DMS 273 treated with DMSO at 0.1 percent for 48 hours (cell line): ENCODE measurements at regions not wholly inside any gene's neighbourhood (a gene's known extent, or its start where the extent isn't known, plus 50 kb on each side); places are given as distances from the start of the nearest gene placed in this dataset.

Source experiments
- DNase-seq: peaks from one replicate; lab custom pipeline; 2025; lab: John Stamatoyannopoulos, UW

DNA sequence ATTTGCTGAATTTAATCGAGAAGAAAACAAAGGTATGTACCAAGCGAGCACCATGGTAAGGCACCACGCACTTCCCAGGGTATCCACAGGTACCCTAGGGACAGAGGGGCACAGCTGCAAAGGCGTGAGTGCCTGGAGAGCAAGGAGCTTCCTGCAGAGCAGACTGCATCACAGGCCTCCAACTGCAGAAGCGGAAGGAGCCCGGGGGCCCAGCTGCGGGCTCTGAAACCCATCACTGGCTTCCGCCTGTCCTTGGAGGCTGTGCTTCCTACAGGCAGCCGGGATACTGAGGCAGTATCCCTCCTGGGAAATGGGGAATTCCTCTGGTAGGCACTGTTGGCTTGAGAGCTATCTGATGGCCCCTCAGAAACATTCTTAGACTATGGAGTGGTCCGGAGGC is 217.4 kb upstream of the GMDS start:
- DNase-seq, result no peak

GRCh38 chr6:2460216-2460745 is 214.9 kb upstream of the GMDS start:
- no peak for DNase-seq

DNA sequence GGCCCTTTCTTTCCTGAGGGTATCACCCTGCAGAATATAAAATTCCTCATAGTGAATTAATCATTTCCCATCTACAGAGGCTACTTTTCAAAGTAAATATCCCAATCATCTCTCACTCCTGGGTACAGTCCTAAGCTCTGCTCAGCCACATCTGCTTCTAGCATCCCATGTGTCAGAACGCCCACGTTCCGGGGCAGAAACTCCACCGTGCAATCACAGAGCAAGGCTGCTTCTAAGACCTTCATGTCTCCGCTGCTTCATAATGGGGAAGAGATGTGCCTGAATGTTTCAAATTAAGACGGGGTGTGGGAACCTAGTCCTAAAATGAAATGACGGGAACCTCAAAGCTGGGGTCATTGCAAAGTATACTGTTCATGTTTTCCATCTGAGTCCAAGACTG is 208.8 kb upstream of the GMDS start:
- DNase-seq, result no peak

GRCh38 chr6:2450546-2450945 is 205.1 kb upstream of the GMDS start:
- DNase-seq, result peak; percentile 45

GRCh38 chr6:2449572-2449940 is 204.2 kb upstream of the GMDS start:
- DNase-seq, result no peak

DNA sequence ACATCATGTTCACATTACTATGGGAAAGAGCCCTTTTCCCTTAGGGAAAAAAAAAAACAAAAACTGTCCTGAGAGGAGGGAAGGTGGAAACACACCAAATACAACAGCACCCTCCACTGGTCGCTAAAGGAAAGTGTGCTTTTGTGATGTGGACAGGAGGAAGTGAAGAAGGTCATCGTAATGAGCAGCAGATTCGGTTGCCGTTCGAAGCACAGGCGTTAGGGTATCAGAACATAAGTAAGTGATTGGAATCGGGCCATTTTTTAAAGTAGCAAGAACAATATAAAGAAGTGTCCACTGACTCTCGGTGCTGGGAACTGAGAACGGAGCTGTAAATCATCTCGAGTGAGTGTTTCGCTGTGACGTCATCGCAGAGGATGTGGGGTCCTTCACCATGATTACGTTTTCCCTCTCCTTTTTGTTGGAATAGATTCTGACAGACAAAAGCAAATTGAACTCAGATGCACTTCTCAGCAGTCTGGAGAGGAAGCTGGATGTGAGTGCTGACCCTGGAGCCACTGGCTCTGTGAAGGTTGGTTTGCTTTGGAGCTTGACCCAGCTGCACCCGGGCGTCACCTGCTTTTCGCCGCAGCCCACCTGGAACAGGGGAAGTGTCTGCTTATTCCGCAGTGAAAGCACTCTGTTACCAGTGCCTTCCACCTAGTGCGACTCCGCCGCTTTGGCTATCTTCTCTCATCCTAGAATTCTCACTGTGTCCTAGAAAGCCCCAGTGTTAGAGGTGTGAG is 203.6 kb upstream of the GMDS start:
- DNase-seq, result peak; percentile 5

GRCh38 chr6:2447931-2448330 is 202.5 kb upstream of the GMDS start:
- DNase-seq, result no peak

- DNase-seq, result no peak
Observed at GRCh38 chr6:2447318-2447920, 202.0 kb upstream of the GMDS start.

GRCh38 chr6:2441601-2442475 is 196.4 kb upstream of the GMDS start:
- DNase-seq, result no peak

DNA sequence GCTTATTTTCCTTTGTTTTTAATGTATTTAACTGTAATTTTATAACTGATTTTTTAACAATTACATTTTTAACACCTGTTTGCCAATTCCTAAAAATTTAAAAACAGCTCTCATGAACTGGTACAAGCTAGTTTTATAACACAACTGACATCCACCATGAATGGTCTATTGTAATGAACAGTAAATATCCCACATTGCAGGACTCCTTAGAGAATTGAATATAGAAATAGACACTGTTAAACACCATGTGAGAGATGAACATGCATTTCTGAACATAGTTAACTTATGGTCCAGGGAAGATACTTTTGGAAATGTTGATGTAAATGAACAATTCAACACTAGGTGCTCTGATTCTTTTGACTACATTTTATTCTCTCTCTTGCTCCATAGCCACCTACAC is 195.1 kb upstream of the GMDS start:
- no peak for DNase-seq

DNA sequence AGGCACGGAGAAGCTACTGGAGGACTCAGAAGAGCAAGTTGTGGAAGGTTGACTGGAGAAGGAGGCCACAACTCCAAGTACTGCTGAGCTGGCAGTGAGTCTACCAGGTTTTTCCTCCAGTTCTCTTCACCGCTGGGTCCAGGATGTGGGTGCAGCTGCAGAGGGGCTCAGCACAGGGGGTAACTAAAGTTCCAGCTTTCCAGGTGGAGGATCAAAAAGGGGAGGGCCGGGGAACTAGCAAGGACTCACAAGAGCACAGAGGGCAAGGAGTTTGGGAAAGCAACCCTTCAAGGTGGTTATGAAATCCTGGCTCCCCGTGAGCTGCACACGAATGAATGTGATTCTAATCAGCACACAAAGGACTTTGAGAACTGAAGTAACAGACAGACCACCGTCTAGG is 194.2 kb upstream of the GMDS start:
- no peak for DNase-seq

- DNase-seq, result no peak
Observed at GRCh38 chr6:2439082-2439481, 193.7 kb upstream of the GMDS start.

DNA sequence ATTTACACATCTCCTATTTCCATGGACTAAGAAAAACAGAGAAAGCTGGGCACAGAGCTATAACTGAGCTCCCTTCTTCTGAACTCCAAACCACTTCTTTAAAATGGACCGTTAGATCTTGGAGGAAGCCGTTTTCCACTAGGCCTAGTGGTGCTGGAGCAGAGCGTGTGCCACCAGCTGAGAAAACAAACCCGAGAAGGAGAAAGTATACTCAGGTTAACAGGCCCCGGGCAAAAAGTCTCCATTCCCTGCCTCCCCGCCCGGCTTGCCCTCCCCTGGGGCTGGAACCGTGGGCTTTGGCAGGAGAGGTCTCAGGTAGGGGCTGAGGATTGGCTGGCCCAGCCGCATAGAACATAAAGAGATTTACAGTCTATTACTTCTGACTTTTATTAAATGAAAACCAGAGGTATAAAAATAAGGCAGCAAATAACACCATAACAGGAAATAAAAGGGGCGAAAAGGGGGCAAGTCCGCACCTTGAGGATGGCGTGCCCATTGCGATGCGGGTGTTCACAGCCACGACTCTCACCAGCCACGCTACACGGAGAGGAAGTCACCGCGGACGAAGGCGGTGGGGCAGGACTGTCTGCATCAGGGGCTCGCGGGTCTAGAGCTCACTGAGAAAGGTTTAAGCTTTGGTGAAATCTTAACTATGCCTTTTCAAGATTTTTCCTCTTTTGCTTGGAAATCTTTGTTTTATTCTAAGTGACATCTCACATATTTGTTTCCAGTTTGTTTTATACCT is 191.2 kb upstream of the GMDS start:
- DNase-seq, result no peak

DNA sequence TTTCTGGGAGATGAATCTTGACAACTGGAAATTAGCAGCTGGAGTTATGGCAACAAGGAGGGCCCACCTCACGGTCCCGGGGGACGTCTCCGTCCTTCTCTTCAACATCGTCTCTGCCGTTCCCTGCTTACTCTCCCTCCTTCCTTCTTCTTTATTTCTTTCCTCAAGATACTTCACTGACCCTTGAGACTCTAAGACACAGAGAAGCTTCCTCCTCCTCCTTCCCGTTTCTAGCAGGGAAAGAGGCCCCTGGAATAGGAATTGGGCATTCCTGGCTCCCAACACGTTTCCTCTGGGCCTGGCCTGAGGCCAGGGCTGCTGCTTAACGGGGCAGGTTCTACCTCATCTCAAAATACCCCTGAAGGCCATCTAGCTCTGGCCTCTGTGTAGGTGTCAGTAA is 189.9 kb upstream of the GMDS start:
- DNase-seq, result no peak

GRCh38 chr6:2434912-2435311 is 189.5 kb upstream of the GMDS start:
- no peak for DNase-seq

DNA sequence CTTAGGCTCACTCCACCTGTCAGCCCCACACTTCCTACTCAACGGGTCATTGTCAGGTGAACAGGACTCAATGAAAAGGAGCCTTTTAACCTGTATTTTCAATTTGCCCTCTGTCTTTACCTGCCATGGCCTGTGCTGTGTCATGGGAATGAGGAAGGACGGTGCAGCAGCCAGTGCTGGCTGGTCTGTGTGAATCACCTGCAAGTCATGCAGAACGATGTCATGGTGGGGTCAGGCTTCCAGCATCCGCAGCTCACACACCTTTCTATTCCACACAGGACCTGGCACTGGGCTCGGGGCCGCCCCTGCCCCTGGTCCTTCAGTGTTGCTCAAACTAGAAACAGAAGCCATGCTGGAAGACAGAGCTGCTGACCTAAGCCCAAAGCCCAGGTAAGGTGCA is 188.7 kb upstream of the GMDS start:
- DNase-seq, result no peak

DNA sequence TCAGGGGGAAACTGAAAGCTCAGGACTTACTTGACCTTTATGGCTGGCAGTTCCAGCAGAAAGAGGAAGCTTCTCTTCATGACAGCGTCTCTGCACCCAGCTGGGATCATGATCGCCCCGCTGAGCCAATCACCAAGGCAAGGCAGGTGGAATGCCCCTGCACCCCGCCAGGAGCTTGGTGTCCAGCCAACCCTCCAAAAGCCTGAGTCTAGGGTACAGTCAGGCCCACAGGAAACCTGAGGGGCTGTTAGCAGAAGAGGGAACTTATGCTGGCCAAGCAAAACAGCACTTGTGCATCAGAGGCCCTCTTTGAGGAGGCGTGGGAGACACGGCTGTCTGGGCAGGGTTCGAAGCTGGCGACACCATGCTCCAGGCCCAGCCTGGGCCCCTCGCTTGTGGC is 188.3 kb upstream of the GMDS start:
- DNase-seq, result no peak

GRCh38 chr6:2433266-2433665 is 187.9 kb upstream of the GMDS start:
- no peak for DNase-seq

GRCh38 chr6:2432292-2432691 is 186.9 kb upstream of the GMDS start:
- DNase-seq, result no peak

DNA sequence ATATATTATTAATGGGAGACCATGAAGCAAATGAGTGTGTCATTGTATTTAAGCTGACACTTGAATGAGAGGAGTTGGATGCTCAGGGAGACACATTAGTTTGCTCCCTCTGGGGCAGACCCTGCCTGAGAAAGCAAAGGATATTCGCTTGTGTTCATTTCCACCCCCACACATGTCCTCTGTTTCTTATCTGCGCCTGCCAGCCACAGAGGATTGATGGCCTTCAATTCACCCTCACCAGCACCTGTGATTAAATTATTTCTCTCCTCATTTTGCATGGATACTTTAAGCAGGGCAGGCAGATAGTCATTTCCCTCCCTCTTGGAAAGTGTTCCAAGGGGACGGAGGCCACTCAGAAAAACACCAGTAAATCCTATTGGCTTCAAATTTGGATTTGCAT is 185.2 kb upstream of the GMDS start:
- no peak for DNase-seq

- DNase-seq, result no peak
Observed at GRCh38 chr6:2429460-2429859, 184.1 kb upstream of the GMDS start.

DNA sequence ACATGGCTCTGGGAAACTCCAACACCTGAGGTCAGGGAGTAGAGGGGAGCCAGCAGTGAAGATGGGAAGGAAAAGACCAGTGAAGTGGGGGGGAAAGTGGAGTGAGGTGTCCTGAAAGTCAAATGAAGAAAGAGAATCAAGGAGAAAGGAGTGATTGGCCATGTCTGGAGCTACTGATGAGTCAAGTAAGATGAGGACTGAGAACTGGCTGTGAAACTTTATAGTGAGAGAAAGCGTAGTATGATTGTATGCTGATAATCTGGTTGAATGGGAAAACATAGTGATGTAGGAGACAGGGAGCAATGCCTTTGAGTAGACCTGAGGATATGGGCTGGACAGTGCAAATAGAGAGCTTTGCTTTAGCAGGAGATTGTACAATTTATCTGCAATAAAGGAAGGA is 183.6 kb upstream of the GMDS start:
- no peak for DNase-seq
